LHCN-M2 (cell line): ENCODE measurements at regions not wholly inside any gene's neighbourhood (a gene's known extent, or its start where the extent isn't known, plus 50 kb on each side); places are given as distances from the start of the nearest gene placed in this dataset.
A peak's percentile ranks its signal among the peaks of the same experiment; 100 is the strongest.

Experiments
- DNase-seq: peaks from one replicate; pipeline ENCODE4 v3.0.0-alpha.2; 2012; ENCODE audit warnings: low read depth

DNA sequence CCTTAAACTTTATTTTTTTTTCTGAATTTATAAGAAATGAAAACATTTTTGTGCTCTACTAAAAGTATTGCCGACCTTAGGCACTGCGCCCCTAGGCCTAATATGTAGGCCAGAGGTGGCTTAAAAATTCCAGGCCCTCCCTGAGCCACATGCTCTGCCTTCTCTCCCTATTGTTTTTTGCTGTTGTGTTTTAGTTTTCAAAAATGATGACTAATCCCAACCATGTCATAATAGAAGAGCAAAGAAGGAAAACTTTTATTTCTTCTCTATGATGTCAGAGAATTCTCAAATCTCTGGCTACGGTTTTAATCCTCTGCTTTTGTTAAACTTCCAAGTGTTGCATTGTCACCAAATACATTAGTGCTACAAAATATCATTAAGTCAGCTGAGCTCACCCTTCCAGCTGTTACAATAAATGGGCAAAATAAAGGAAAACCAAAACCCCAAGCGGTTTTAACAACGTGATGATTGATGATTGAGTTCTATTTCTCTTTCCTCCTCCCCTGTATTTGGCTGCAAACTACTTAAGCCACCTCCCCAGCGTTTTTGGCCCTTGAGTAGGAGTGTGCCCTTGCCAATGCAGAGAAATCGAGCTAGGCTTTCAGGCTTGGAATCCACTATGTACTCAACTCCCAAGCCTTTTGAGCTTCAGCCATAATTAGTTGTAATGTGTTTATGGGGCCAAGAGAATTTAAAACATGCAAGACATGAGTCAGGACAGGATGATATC is 163.5 kb upstream of the POU3F3 start:
- peak; percentile 2 for DNase-seq

DNA sequence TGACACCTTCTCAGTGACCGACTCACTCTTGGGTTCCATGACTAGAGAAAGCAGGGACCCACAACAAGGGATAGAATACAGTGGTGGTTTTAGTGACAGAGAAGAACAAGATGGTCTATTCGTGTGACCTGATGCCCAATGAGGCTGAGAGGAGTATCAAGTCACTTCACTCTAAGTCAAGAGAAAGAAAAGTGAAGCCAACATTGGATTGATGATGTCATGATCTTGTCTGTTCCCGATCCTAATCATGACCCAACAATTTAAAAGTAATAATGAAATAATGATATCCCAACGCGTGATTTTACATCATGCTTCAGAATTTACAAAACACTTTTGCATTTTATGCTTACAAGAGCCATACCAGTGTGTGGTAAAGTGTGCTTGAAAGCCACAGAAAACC is 155.6 kb upstream of the POU3F3 start:
- DNase-seq = no peak

DNA sequence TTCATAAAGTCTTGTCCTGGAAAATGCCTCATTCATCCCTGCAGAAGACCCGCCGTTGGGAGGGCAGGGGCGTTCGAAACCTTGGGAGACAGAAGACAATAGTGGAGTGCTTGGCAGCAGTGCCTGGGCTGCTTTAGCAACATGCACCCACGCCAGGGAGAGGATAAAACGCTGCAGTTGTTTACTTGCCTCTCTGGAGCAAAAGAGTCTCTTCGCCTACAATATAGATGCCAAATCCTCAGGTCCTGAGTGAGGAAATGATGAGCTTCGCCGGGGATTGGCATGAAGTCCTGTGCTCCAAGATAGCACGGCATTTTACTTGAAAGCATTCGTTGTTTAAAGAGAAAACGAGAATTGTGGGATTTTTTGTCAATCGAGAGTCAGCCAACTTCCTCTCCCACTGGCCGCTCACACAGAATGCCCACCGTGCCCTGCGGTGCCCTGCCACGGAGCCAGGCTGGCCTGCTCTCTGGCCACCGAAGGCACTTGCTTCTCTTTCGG is 152.5 kb upstream of the POU3F3 start:
- no peak for DNase-seq

DNA sequence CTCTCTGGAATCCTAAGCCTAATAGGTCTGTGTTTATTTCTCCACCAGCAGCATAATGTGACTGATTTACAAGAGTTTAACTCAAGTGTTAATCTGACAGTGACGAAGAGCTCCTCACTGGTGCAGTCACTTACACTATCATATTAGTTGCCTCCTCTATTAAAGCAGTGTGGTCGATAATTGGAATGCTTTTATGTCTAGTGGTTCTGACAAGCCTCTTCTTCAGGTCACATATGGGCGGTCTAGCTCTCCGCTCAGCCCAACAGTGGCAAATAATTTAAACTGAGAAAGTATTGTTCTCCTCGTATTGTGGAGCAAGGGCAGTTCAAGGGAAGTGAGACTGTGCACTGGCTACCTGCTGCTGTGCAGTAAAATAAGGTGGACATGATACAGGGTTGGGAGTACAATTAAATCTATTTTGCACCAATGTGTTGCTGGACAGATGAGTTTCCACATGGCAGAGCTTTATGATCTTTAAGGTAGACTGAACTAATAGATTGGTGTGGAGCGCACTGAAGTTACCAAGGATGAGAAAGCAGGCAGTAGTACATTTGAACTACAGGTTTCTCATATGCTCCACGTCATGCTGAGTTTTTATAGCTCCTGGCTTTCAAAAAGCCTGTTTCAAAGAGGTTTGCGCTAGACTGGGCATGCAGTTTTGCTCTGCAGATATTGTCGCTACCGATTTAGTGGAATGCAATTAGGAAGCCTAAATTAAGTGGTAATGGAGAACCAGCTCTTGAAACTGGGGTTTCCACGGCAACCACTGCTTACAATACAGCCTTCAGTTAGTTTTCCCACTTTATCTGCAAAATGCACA is 151.7 kb upstream of the POU3F3 start:
- no peak for DNase-seq

DNA sequence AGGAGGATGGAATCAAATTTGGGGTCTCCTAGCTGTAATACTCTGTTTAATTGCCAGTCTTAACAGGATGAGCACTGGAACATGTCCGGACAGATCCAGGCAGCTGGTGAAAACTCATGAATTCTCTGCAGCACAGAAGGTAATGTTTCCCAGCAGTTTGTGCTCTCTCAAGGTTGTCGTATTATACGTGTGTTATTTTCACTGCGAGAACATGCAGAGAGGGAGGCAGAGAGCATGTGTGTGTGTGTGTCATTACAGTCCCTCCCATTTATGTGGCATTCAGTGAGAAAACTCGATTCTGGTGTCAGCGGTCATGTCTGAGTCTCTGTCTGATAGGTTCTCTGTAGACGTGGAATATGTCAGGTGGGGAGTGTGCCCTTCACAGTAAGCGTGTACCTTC is 150.2 kb upstream of the POU3F3 start:
- DNase-seq = peak; percentile 3

DNA sequence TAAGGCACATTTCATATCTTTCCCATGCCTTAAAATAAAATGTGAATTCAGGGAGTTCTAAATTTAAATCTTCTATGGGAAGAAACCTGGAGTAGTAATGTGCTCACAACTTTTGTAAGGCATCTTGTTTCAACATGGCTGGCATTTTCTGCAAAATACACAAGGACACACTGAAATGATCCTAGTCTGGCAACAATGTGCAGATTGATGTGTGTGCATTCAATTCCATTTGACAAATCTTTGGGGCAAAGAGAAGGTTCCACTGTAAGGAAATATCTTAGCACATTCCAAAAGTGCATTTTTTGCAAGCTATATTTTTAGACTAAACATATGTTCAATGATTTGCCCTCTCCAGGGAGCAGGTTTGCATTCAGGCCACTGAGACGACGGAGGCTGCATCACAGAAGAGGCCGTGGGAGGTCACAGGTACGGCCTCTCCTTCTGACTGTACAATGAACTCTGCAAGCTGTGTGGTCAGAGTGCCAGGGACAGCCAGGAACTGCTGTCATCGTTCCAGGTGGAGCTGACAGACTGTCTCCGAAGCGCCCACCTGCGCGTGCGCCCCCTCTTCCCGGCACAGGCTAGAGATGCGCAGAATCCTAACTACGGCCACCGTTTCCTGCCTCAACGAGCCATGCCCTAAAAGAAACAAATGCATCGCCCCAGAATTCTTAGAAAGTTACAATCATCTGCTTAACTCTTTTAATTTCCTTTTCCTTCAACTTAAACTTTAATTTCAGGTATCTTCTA is 149.2 kb upstream of the POU3F3 start:
- no peak for DNase-seq

DNA sequence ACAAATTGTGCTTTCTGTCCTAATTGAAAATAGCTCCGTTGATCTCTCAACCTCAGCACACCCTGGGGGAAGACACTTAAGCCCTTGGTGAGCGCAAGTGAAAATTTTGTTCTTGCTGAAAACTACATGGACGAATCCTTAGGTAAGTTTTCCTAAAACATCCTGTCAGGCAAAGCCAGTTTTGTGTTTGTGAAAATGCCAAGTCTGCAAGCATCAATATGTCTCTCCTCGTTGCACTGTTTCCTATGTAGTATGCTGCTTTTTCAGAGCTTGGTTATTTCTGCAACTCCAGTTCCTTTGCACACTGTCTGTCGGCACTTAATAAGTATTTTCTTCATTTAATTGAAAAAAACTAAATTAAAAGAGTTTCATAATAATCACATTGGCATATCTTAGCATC is 146.9 kb upstream of the POU3F3 start:
- no peak for DNase-seq

DNA sequence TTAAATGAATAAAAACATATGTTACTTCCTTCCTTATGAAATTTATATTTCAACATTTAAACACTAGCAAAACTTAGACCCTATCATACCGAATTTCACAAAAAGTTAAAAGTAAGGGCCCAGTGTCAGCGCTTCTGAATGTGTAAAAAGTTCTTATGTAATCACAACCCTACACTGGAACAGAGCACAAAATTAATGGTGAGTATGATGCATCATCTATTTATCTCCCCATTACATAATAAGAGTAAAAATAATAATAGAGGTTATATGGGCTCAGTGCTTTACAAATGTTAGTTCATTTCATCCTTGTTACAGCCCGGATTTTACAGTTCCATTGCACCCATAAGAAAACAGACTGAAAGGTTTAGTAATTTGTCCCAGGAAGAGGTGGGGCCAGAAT is 144.9 kb upstream of the POU3F3 start:
- DNase-seq = no peak

DNA sequence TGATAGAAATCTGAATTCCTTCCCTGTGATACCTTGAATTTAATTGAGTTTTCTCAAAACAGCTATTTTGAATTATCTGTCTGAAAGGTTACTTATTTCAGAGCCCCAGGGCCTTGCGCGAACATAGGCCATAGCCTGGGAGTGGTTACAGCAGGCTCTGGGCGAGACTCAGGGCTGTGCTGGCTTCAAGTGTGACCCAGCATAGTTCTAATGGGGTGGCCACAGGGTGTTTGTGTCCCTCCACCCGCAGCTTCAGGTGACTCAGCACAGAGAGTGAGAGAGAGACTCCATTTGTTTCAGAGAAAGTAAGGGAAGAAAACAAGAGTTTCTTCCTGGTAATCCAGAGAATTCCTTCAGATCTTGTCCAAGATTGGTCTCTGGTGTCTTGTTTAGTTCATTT is 137.9 kb upstream of the POU3F3 start:
- no peak for DNase-seq

DNA sequence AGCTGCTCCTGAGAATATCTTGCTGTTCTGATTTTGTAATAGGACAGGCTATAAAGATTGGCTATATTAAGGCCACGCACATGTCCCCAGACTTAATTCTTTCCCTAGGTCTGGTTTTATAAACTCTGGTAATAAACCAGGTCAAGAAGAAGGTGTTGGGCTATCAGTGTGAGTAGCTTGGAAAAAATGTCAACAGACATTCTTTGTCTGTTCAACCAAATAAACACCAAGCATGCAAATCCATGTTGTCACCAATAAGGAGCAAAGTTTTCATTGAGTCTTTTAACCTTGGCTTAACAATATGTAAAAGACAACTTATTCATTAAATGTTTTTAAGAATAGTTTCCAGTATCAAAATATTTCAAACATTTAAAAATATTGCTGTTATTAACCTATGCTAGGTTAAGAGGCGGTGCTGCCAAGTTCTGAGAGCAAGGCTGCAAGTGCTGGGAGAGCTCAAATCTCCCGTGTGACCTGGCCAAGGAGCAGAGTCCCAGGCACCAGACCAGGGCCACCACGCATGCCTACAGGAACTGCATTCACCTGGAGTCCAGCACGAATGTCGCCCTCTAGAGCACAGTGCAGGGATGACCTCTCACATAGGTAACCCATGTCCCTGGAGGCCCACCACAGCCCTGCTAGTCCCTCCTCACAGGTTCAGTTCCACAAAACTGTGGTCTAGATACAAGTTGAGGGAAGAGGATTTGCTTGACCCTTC is 120.5 kb upstream of the POU3F3 start:
- no peak for DNase-seq

DNA sequence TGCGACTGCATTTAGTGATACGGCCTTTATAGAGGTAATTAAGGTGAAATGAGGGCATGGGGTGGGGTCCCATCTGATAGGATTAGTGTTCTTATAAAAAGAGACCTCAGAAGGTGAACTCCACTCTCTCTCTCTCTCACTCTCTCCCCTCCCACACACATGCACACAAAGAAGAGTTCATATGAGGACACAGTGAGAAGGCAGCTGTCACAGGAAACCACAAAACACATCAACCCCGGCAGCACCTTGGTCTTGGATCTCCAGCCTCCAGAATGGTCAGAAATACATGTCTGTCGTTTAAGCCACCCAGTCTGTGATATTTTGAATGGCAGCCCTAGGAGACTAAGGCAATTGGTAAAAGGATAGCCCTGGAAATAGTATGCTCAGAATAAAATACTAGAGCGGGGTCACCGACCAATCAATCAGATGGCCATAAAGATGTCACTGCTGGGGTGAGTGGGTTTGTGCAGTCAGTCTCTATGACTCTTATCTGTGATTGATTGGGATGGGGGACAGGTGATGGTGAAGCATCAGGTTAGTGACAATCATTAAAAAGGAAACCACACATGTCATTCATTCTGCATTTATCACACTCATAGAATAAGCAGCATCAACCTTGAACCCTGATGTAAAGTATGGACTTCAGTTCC is 118.9 kb upstream of the POU3F3 start:
- DNase-seq = peak; percentile 43

DNA sequence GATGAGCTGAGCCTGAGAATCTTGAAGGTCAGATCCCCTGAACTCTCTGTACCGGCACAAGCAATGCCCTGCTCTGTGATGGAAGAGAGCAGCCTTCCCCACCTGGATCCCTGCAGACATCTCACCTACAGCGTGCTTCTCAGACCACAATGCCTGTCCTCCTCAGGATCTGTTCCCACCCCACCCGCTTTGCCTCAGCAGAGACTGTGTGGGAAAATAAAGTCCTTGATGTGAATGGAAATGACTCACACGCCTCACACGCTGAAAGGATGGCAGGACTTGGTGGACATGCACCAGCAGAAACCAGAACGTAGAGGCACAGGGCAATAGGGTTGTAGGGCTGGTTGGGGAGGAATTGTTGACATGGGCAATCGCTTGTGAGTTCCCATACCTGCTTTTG is 117.9 kb upstream of the POU3F3 start:
- no peak for DNase-seq

DNA sequence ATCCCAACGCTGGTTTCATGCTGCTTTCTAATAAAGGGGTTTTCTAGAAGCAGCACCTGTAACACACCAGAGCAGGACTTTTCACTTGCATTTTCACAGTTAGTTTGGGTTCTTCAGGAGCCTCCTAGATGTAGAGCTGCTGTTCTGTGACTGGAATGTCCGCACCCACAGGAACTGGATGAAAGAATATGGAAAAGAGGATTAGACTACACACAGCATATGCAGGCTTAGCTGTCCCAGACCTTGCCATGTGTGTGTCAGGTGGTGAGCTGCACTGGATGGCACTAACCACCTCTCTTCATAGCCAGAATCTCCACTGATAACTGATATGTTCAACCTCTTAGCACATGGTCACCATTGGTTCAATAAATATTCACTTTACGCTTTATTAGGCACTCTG is 112.1 kb upstream of the POU3F3 start:
- no peak for DNase-seq

DNA sequence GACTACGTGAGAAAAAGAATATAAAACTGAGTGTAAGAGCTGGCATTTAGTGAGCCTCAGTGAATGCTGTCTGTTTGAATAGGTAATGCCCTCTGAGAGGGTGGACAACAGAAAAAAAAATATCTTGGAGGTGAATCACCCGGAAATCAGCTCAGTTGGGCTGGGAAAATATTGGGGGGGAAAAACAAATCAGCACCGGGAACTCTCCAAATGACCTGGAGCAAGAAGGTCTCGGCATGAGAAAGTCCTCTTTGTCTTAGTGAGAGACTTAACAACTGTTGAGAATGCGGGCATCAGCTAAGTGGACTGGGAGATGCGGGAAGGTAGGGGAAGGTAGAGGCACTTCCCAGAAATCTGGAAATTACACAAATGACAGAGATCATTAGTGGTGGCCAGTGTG is 109.4 kb upstream of the POU3F3 start:
- DNase-seq = no peak

DNA sequence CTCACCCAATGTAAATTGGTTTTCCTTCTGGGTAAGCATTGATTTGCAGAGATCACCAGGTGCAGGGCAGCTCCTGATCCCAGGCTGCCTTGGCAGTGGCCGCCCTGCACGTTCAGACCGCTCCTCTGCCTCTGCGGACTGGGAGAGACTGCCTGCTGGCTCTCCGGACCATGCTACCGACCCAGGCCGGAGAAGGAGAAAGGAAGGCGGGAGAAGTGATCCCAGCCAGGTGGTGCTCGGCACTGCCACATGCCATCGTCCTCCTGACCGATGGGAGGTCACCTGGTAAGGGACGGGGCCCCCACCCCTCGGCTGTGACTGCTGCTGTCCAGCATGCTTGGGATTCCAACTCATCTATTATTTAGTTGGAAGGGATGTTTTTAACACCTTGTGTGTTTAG is 108.1 kb upstream of the POU3F3 start:
- DNase-seq = no peak

DNA sequence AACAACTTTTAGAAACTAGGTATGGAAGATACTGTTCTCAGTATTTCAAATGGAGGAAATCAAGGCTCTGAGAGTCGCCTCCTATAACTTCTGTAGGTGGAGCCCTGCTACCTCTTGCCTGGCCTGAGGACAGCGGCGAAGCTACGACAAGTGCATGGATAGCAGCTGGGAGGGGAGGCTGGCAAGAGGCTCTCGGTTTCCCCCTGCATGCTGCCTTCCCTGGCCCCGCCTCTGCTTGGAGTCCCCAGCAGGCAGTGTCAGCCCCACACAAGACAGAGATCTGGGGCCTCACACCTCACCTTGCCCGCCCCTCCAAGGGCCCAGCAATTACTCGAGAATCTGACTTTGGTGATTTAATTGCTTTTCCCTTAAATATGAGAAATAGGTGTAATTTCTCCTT is 107.6 kb upstream of the POU3F3 start:
- no peak for DNase-seq

DNA sequence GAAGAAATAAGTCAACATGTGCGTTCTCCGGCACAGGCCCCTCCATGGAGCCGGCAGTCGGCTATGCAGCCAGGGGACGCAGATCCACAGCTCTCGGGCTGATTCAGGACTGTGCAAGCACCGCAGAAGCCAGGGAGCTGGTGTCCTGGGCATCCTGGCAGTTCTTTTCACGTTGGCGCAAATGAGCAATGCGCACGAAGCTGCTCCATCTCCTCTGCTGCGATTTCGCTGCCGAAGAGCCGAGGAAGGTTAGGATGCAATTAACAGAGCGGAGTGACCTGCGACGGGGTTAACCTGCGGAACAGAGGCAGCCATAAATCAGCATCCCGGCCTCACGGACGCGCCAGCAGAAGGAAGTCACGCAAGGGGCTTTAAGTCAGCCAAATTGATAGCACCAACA is 107.1 kb upstream of the POU3F3 start:
- DNase-seq = no peak

DNA sequence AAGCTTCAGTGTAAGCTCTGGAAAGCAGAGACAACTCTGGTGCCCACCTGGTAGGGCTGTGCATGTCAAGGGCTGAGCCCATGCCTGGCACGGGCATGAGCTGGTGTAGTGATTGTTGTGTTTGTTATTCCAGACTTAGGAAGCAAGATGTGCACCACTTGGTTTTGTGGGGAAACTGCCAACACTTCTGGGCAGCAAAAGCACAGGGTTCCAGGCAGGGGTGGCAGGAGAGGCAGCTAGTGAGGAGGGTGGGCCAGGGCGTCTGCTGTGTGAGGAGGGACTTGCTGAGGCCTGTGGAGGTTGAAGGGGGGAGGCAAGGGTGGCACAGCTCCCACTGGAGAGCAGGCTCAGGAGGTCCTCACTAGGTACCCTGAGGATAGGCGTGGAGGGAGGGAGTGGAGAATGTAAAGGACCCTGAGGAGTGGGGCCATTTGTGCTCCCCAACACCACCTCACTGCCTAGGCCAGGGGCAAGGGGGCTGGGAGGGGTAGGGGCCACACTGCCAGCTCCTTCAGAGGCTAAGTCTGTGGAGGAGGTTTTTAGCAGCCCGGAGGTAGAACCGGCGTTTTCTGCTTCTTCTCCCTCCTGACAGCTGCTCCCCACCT is 104.0 kb upstream of the POU3F3 start:
- no peak for DNase-seq

DNA sequence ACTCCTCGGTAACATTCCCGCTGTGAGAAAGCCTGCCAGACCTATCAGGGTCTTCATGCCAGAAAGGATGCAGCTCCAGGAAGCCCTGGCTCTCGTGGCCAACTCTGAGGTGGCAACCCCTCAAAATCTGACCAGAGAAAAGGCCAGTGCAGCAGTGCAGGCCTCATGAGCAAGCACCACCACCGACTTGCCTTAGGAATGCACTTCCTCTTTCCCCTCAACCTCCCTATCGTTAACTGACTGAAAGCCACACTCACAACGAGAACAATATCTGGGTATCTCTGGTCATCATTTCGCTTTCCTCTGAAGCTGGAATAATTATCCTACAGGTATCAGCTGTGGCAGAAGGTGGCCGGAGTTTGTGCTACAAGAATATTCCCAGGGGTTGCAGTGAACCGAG is 101.4 kb upstream of the POU3F3 start:
- DNase-seq = no peak

DNA sequence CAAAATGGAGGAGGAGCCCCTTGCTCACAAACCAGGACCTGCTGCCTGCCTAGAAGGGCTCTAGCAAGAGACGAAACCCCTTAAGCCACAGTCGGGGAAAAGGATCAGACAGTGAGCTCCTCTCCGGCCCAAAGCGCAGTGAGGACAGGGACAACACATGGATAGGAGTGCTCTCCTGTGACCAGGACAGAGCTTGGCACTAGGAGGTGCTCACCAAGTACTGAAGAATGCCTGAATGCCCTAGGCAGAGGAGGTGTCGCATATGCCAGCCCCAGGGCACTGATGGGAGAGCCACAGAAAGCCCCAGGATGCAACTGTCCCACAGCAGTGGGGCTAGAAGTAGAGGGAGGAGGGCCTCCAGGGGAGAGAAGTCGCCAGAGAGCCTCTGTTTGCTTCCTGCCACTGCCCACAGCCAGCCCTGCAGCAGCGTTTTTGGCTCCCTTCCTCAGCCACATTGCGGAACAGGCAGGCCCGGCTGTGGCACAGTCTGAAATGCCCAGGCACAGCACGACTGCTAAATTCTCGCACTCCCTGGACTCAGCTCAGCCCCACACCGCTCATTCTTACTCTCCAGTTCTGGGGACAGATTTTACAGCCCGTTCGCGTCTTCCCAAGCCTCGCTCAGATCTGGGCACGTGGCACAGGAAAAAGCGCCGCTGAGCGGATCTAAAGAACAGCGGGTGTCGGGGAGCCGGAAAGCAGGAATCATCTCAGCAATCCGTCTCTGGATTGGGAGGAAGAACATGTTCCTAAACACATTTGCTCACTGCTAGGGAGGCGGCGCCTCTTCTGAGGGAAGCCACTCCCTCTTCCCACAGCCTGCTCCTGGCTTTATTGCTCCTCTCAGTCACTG is 98.7 kb upstream of the POU3F3 start:
- no peak for DNase-seq
